ENCODE measurements at regions not wholly inside any gene's neighbourhood (a gene's known extent, or its start where the extent isn't known, plus 50 kb on each side); places are given as distances from the start of the nearest gene placed in this dataset.

DNA sequence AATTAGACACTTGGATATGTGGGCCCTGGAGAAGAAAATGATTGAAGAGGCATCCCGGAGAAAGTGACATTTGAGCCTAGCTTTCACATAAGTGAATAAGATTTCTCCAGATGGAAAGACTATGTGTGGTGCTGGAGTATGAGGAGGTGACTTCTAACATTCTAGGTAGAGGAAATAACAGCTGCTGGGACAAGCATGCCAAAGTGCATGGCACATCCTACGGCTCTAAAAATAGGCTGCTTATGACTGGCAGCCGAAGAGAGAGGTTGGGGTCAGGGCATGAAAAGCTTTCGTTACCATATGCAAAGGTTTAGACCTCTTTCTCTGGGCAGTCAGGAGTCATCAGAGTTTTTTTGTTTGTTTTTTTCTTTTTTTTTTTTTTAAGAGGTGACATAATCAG is 142.0 kb downstream of the SOX3 start:
- Histone ChIP-seq H3K27me3 (ENCODE audit: control insufficient read depth in 2 of 2, insufficient read depth in 2 of 2, low read length in 2 of 2) (no peaks in the 10 kb centered on the region), H3K9me3 (replicated peaks; ENCODE audit: control insufficient read depth, insufficient read depth, low read depth, low read length) (no peaks in the 10 kb centered on the region), H2AFZ (ENCODE audit: low read depth, low read length) (no peak overlapping the region), H3K27ac (ENCODE audit: extremely low read depth, low read depth, low read length) (no peak overlapping the region), H3K9me1 (ENCODE audit: control insufficient read depth, insufficient read depth, low read length) (no peaks in the 10 kb centered on the region), H3K4me2 (ENCODE audit: insufficient read depth, low read length) (no peak overlapping the region), H3K4me1 (replicated peaks in 1 of 2; ENCODE audit: control insufficient read depth in 2 of 2, insufficient read depth in 2 of 2, low read length in 2 of 2) (no peaks in the 10 kb centered on the region), H4K20me1 (replicated peaks; ENCODE audit: control insufficient read depth, insufficient read depth, low read length) (no peaks in the 10 kb centered on the region), H3K4me3 (no peak overlapping the region), H3K36me3 (ENCODE audit: control insufficient read depth, insufficient read depth, low read length) (no peaks in the 10 kb centered on the region), H3K9ac (ENCODE audit: insufficient read depth in 1 of 2, low read depth in 2 of 2, low read length in 2 of 2) (no peak overlapping the region), H3K79me2 (ENCODE audit: control insufficient read depth, insufficient read depth, low read length) (no peaks in the 10 kb centered on the region)
- no peak for TF ChIP-seq ZNF232 (CRISPR knock-in tag; IDR thresholded peaks at IDR 0.05)
- no peak for TF ChIP-seq WHSC1 (IDR thresholded peaks at IDR 0.05; ENCODE audit: low read length)
- TF ChIP-seq ZNF354B (CRISPR knock-in tag; IDR thresholded peaks at IDR 0.05) = no peak
- no peak for TF ChIP-seq CXXC5 (CRISPR knock-in tag; IDR thresholded peaks at IDR 0.05)
- TF ChIP-seq FOXA3 (CRISPR knock-in tag; conservative IDR thresholded peaks at IDR 0.05 in 1 of 2, IDR thresholded peaks at IDR 0.05 in 1 of 2) = no peak
- TF ChIP-seq ERF (CRISPR knock-in tag; IDR thresholded peaks at IDR 0.05) = no peak
- TF ChIP-seq CBX8 (IDR thresholded peaks at IDR 0.05; ENCODE audit: borderline replicate concordance, extremely low read depth, low read depth, low read length, poor library complexity, severe bottlenecking) = no peak
- TF ChIP-seq, protein P1, sequence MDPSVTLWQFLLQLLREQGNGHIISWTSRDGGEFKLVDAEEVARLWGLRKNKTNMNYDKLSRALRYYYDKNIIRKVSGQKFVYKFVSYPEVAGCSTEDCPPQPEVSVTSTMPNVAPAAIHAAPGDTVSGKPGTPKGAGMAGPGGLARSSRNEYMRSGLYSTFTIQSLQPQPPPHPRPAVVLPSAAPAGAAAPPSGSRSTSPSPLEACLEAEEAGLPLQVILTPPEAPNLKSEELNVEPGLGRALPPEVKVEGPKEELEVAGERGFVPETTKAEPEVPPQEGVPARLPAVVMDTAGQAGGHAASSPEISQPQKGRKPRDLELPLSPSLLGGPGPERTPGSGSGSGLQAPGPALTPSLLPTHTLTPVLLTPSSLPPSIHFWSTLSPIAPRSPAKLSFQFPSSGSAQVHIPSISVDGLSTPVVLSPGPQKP (CRISPR knock-in tag; IDR thresholded peaks at IDR 0.05) = no peak
- no peak for TF ChIP-seq XRCC4 (IDR thresholded peaks at IDR 0.05; ENCODE audit: extremely low read depth, insufficient read depth, insufficient read length)
- TF ChIP-seq, protein P2, sequence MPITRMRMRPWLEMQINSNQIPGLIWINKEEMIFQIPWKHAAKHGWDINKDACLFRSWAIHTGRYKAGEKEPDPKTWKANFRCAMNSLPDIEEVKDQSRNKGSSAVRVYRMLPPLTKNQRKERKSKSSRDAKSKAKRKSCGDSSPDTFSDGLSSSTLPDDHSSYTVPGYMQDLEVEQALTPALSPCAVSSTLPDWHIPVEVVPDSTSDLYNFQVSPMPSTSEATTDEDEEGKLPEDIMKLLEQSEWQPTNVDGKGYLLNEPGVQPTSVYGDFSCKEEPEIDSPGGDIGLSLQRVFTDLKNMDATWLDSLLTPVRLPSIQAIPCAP (CRISPR knock-in tag; IDR thresholded peaks at IDR 0.05; ENCODE audit: borderline replicate concordance) = no peak
- no peak for TF ChIP-seq ZNF778 (CRISPR knock-in tag; IDR thresholded peaks at IDR 0.05)
- no peak for TF ChIP-seq NFE2 (IDR thresholded peaks at IDR 0.05; ENCODE audit: low read depth)
- TF ChIP-seq, protein P3, sequence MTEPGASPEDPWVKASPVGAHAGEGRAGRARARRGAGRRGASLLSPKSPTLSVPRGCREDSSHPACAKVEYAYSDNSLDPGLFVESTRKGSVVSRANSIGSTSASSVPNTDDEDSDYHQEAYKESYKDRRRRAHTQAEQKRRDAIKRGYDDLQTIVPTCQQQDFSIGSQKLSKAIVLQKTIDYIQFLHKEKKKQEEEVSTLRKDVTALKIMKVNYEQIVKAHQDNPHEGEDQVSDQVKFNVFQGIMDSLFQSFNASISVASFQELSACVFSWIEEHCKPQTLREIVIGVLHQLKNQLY (CRISPR knock-in tag; conservative IDR thresholded peaks at IDR 0.05) = no peak
- ChIA-PET POLR2A (no interaction called here), CTCF (ENCODE audit: low intra/inter-chr PET ratio) (no interaction called here)
- DNase-seq (ENCODE audit: extremely low read depth in 1 of 4, low spot score in 3 of 4) (no peak), ATAC-seq (no peak), FAIRE-seq (no peak)
- WGBS (ENCODE audit: insufficient coverage, low coverage, missing lambda C conversion rate) = 0% methylated on average over 4 of the region's 4 CpGs
- in situ Hi-C loops (cut with MboI) (no loop called here), intact Hi-C loops (cut with micrococcal nuclease) (no loop called here)
- no TSS peak for BruUV-seq (replicated peaks)
